K562 (cell line): ENCODE measurements at regions not wholly inside any gene's neighbourhood (a gene's known extent, or its start where the extent isn't known, plus 50 kb on each side); places are given as distances from the start of the nearest gene placed in this dataset.

Source experiments
- HDAC3 ChIP-seq: fragments of 450-650 bp; IDR thresholded peaks from 2 replicates; pipeline ENCODE4 v1.6.1; 2018; ENCODE audit warnings: borderline replicate concordance, mild to moderate bottlenecking, moderate library complexity; ENCODE audit not compliant: partially characterized antibody
- MXD1 ChIP-seq: fragments of 250-450 bp; sonication (Bioruptor Pico); IDR thresholded peaks from 2 replicates; pipeline ENCODE4 v1.8.0; 2021; ENCODE audit warnings: borderline replicate concordance, mild to moderate bottlenecking, moderate library complexity; ENCODE audit not compliant: poor library complexity, severe bottlenecking
- RHOXF2B ChIP-seq: fragments of 250-450 bp; sonication (Bioruptor Pico); conservative IDR thresholded peaks from 2 replicates; pipeline ENCODE4 v1.5.1; 2021
- SMAD1 ChIP-seq: fragments of 150-350 bp; IDR thresholded peaks from 2 replicates; pipeline ENCODE4 v1.6.1; 2014; ENCODE audit warnings: low read length, low read depth; ENCODE audit not compliant: partially characterized antibody
- TCF7L2 ChIP-seq: fragments of 150-350 bp; IDR thresholded peaks from 2 replicates; pipeline ENCODE4 v1.6.1; 2016; ENCODE audit warnings: low read depth, mild to moderate bottlenecking, low read length, moderate library complexity
- ZBTB17 ChIP-seq: fragments of 450-650 bp; formaldehyde crosslinking; IDR thresholded peaks from 2 replicates; pipeline ENCODE4 v1.4.0; 2020; ENCODE audit warnings: mild to moderate bottlenecking
- ZKSCAN8 ChIP-seq: fragments of 200-800 bp; sonication (Bioruptor generic); IDR thresholded peaks from 2 replicates; pipeline ENCODE4 v1.6.1; 2016; ENCODE audit warnings: missing genetic modification characterization, missing compliant biosample characterization
- ZNF395 ChIP-seq: fragments of 200-800 bp; sonication (Bioruptor generic); IDR thresholded peaks from 2 replicates; pipeline ENCODE4 v1.6.1; 2017; ENCODE audit warnings: missing genetic modification characterization, missing compliant biosample characterization
- TF ChIP-seq, protein P1 (sequence below): fragments of 150-350 bp; conservative IDR thresholded peaks from 2 replicates; pipeline ENCODE4 v1.6.1; 2014; ENCODE audit warnings: low read length
- TF ChIP-seq, protein P2 (sequence below): fragments of 200-600 bp; sonication (generic); IDR thresholded peaks from one replicate; pipeline ENCODE4 v1.6.1; 2012; ENCODE audit warnings: mild to moderate bottlenecking, low read depth, low read length, inconsistent platforms

DNA sequence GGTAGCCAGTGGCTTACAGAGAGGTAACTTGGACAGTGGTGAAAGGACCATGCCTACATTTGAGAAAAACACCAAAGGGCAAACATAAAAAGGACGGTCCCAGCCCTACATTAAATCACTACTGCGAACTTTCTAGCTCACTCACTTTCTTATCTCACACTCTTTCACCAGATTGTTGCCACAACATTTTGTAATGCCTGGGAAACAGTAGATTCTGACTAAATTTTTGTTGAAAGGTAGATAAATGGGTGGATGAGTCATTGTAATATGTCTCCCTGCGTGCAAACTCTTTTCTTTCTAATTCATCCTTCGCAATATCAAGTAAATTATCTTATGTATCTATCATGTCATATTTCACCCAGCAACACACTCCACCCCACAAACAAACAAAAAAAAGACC is 192.2 kb downstream of the IRS1 start (continued):
- TF ChIP-seq, protein P1, sequence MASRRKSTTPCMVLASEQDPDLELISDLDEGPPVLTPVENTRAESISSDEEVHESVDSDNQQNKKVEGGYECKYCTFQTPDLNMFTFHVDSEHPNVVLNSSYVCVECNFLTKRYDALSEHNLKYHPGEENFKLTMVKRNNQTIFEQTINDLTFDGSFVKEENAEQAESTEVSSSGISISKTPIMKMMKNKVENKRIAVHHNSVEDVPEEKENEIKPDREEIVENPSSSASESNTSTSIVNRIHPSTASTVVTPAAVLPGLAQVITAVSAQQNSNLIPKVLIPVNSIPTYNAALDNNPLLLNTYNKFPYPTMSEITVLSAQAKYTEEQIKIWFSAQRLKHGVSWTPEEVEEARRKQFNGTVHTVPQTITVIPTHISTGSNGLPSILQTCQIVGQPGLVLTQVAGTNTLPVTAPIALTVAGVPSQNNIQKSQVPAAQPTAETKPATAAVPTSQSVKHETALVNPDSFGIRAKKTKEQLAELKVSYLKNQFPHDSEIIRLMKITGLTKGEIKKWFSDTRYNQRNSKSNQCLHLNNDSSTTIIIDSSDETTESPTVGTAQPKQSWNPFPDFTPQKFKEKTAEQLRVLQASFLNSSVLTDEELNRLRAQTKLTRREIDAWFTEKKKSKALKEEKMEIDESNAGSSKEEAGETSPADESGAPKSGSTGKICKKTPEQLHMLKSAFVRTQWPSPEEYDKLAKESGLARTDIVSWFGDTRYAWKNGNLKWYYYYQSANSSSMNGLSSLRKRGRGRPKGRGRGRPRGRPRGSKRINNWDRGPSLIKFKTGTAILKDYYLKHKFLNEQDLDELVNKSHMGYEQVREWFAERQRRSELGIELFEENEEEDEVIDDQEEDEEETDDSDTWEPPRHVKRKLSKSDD = no peak
- TF ChIP-seq ZBTB17 (no peak), RHOXF2B (CRISPR knock-in tag) (no peak), ZKSCAN8 (CRISPR knock-in tag) (no peak), HDAC3 (no peak), MXD1 (CRISPR knock-in tag) (no peak), SMAD1 (no peak), TCF7L2 (no peak), ZNF395 (CRISPR knock-in tag) (no peak)
- TF ChIP-seq, protein P2, sequence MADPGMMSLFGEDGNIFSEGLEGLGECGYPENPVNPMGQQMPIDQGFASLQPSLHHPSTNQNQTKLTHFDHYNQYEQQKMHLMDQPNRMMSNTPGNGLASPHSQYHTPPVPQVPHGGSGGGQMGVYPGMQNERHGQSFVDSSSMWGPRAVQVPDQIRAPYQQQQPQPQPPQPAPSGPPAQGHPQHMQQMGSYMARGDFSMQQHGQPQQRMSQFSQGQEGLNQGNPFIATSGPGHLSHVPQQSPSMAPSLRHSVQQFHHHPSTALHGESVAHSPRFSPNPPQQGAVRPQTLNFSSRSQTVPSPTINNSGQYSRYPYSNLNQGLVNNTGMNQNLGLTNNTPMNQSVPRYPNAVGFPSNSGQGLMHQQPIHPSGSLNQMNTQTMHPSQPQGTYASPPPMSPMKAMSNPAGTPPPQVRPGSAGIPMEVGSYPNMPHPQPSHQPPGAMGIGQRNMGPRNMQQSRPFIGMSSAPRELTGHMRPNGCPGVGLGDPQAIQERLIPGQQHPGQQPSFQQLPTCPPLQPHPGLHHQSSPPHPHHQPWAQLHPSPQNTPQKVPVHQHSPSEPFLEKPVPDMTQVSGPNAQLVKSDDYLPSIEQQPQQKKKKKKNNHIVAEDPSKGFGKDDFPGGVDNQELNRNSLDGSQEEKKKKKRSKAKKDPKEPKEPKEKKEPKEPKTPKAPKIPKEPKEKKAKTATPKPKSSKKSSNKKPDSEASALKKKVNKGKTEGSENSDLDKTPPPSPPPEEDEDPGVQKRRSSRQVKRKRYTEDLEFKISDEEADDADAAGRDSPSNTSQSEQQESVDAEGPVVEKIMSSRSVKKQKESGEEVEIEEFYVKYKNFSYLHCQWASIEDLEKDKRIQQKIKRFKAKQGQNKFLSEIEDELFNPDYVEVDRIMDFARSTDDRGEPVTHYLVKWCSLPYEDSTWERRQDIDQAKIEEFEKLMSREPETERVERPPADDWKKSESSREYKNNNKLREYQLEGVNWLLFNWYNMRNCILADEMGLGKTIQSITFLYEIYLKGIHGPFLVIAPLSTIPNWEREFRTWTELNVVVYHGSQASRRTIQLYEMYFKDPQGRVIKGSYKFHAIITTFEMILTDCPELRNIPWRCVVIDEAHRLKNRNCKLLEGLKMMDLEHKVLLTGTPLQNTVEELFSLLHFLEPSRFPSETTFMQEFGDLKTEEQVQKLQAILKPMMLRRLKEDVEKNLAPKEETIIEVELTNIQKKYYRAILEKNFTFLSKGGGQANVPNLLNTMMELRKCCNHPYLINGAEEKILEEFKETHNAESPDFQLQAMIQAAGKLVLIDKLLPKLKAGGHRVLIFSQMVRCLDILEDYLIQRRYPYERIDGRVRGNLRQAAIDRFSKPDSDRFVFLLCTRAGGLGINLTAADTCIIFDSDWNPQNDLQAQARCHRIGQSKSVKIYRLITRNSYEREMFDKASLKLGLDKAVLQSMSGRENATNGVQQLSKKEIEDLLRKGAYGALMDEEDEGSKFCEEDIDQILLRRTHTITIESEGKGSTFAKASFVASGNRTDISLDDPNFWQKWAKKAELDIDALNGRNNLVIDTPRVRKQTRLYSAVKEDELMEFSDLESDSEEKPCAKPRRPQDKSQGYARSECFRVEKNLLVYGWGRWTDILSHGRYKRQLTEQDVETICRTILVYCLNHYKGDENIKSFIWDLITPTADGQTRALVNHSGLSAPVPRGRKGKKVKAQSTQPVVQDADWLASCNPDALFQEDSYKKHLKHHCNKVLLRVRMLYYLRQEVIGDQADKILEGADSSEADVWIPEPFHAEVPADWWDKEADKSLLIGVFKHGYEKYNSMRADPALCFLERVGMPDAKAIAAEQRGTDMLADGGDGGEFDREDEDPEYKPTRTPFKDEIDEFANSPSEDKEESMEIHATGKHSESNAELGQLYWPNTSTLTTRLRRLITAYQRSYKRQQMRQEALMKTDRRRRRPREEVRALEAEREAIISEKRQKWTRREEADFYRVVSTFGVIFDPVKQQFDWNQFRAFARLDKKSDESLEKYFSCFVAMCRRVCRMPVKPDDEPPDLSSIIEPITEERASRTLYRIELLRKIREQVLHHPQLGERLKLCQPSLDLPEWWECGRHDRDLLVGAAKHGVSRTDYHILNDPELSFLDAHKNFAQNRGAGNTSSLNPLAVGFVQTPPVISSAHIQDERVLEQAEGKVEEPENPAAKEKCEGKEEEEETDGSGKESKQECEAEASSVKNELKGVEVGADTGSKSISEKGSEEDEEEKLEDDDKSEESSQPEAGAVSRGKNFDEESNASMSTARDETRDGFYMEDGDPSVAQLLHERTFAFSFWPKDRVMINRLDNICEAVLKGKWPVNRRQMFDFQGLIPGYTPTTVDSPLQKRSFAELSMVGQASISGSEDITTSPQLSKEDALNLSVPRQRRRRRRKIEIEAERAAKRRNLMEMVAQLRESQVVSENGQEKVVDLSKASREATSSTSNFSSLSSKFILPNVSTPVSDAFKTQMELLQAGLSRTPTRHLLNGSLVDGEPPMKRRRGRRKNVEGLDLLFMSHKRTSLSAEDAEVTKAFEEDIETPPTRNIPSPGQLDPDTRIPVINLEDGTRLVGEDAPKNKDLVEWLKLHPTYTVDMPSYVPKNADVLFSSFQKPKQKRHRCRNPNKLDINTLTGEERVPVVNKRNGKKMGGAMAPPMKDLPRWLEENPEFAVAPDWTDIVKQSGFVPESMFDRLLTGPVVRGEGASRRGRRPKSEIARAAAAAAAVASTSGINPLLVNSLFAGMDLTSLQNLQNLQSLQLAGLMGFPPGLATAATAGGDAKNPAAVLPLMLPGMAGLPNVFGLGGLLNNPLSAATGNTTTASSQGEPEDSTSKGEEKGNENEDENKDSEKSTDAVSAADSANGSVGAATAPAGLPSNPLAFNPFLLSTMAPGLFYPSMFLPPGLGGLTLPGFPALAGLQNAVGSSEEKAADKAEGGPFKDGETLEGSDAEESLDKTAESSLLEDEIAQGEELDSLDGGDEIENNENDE = no peak
